ENCODE measurements at regions not wholly inside any gene's neighbourhood (a gene's known extent, or its start where the extent isn't known, plus 50 kb on each side); places are given as distances from the start of the nearest gene placed in this dataset.

DNA sequence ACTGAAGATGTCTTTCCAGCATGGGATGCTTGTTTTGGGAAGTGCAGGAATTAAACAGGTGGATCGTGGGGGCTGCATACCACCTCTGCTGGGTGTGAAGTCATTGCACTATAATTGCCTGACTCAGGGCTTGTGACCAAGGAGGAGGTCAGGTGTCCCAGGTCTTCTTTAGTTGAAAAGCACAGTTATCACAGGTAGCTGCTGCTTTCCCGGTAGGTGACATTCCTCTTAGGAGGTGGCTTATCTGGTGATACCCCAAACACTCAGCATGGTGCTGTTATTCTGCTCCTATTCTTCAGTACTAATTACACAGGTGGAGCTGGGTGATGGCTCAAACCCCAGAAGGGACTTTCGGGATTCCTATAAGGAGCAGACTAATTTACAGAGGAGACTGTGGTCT is 320.3 kb upstream of the PLXNA2 start:
- H3K9ac ChIP-seq (ENCODE audit: low read length): no peak overlapping the region
- no peak overlapping the region for H3K27ac ChIP-seq (ENCODE audit: low read depth, low read length)
- TF ChIP-seq, protein P1, sequence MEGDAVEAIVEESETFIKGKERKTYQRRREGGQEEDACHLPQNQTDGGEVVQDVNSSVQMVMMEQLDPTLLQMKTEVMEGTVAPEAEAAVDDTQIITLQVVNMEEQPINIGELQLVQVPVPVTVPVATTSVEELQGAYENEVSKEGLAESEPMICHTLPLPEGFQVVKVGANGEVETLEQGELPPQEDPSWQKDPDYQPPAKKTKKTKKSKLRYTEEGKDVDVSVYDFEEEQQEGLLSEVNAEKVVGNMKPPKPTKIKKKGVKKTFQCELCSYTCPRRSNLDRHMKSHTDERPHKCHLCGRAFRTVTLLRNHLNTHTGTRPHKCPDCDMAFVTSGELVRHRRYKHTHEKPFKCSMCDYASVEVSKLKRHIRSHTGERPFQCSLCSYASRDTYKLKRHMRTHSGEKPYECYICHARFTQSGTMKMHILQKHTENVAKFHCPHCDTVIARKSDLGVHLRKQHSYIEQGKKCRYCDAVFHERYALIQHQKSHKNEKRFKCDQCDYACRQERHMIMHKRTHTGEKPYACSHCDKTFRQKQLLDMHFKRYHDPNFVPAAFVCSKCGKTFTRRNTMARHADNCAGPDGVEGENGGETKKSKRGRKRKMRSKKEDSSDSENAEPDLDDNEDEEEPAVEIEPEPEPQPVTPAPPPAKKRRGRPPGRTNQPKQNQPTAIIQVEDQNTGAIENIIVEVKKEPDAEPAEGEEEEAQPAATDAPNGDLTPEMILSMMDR (IDR thresholded peaks at IDR 0.05; ENCODE audit: insufficient read depth, low read depth, low read length): no peak
- TF ChIP-seq EZH2 (IDR thresholded peaks at IDR 0.05; ENCODE audit: insufficient read depth, low read length): no peak
- H3K36me3 ChIP-seq (ENCODE audit: insufficient read depth, low read length): no peaks in the 10 kb centered on the region
- no peaks in the 10 kb centered on the region for H3K79me2 ChIP-seq (ENCODE audit: insufficient read depth, low read length)
- peaks cover 18% of the 10 kb centered on the region for H3K27me3 Mint-ChIP-seq (ENCODE audit: low read depth, unreplicated experiment)
- H3K4me3 Mint-ChIP-seq (ENCODE audit: unreplicated experiment): no peak overlapping the region
- H3K4me2 ChIP-seq (ENCODE audit: low read length): no peak overlapping the region
- DNase-seq (ENCODE audit: low read depth): no peak
- H4K20me1 ChIP-seq (ENCODE audit: insufficient read depth, low read length): no peaks in the 10 kb centered on the region
- H3K36me3 Mint-ChIP-seq (ENCODE audit: low read depth, unreplicated experiment): no peaks in the 10 kb centered on the region
- no peak for FAIRE-seq
- peaks cover 4% of the 10 kb centered on the region for H3K9me3 Mint-ChIP-seq (ENCODE audit: unreplicated experiment)
- no peaks in the 10 kb centered on the region for H3K9me3 ChIP-seq (ENCODE audit: insufficient read depth, low read depth, low read length)
- H3K4me1 Mint-ChIP-seq (ENCODE audit: low read depth, unreplicated experiment): peaks cover 22% of the 10 kb centered on the region
- H3K27ac Mint-ChIP-seq (ENCODE audit: unreplicated experiment): no peak overlapping the region
- H3K4me3 ChIP-seq (ENCODE audit: insufficient read depth, low read depth, low read length): no peak overlapping the region
- H3K27me3 ChIP-seq (ENCODE audit: insufficient read depth, low read length): no peaks in the 10 kb centered on the region
- H3K4me1 ChIP-seq (ENCODE audit: insufficient read depth, low read length): no peaks in the 10 kb centered on the region
- no peak overlapping the region for H2AFZ ChIP-seq (ENCODE audit: low read depth, low read length)

DNA sequence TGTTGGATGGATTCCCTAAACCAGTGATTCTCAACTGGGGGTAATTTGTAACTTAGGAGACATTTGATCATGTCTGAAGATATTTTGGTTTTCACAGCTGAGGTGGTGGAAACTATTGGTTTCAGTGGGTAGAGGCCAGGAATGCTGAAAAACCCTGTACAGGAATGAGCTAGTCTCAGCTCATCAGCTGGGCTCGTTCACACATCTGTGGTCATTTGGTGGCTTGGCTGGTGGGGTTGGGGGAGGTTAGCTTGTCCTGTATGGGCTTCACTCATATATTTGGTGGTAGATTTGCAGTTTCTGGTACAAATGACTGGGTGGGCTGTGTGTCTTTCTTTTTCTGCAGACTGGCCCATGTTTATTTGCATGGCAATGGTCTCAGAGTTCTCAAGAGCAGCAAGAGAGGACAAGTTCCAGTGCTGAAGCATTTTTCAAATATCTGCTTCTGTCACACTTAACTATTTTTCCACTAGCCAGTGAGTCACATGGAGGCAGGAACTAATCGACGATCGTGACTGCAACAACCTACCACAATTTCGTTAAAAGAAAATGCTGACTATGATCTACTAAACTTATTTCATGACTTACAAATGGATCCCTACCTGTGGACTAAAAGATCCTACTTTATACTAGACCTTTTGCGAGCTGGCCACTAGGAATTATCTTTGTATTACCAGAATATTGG is 321.7 kb upstream of the PLXNA2 start:
- Histone ChIP-seq H3K27ac (ENCODE audit: low read depth, low read length) (no peak overlapping the region), H4K20me1 (ENCODE audit: insufficient read depth, low read length) (no peaks in the 10 kb centered on the region), H3K9me3 (ENCODE audit: insufficient read depth, low read depth, low read length) (no peaks in the 10 kb centered on the region), H3K4me3 (ENCODE audit: insufficient read depth, low read depth, low read length) (no peak overlapping the region), H3K36me3 (ENCODE audit: insufficient read depth, low read length) (no peaks in the 10 kb centered on the region), H3K27me3 (ENCODE audit: insufficient read depth, low read length) (no peaks in the 10 kb centered on the region), H3K4me1 (ENCODE audit: insufficient read depth, low read length) (no peaks in the 10 kb centered on the region), H3K9ac (ENCODE audit: low read length) (no peak overlapping the region), H3K79me2 (ENCODE audit: insufficient read depth, low read length) (no peaks in the 10 kb centered on the region), H2AFZ (ENCODE audit: low read depth, low read length) (no peak overlapping the region), H3K4me2 (ENCODE audit: low read length) (no peak overlapping the region)
- Mint-ChIP-seq H3K4me3 (ENCODE audit: unreplicated experiment) (no peak overlapping the region), H3K9me3 (ENCODE audit: unreplicated experiment) (peaks cover 9% of the 10 kb centered on the region), H3K27me3 (ENCODE audit: low read depth, unreplicated experiment) (peaks cover 14% of the 10 kb centered on the region), H3K27ac (ENCODE audit: unreplicated experiment) (peak overlapping the region; percentile 41), H3K36me3 (ENCODE audit: low read depth, unreplicated experiment) (no peaks in the 10 kb centered on the region), H3K4me1 (ENCODE audit: low read depth, unreplicated experiment) (peaks cover 22% of the 10 kb centered on the region)
- DNase-seq (ENCODE audit: low read depth) (peak; percentile 4), FAIRE-seq (no peak)
- TF ChIP-seq EZH2 (IDR thresholded peaks at IDR 0.05; ENCODE audit: insufficient read depth, low read length): no peak
- TF ChIP-seq, protein P1 (IDR thresholded peaks at IDR 0.05; ENCODE audit: insufficient read depth, low read depth, low read length): no peak

DNA sequence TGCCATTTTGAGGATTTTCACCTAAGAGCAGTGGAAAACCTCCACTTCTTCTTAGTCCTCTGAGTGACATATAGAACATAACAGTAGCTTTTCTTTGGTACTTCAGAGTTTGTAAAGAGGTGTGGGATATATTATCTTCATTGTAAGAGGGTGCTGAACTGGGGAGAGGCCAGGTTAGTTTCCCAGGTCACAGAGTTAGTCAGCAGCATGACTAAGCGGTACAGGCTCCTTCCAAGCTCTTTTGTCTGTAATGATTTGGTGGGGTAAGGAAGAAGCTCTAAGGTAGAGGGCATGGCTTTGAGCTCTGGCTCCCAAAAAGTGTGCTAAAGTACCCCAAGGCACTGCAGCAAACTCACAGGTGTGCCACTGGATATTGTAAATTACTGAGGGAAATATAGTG is 325.0 kb upstream of the PLXNA2 start:
- no peaks in the 10 kb centered on the region for H4K20me1 ChIP-seq (ENCODE audit: insufficient read depth, low read length)
- no peaks in the 10 kb centered on the region for H3K4me1 ChIP-seq (ENCODE audit: insufficient read depth, low read length)
- no peak overlapping the region for H2AFZ ChIP-seq (ENCODE audit: low read depth, low read length)
- no peak overlapping the region for H3K4me2 ChIP-seq (ENCODE audit: low read length)
- no peaks in the 10 kb centered on the region for H3K27me3 ChIP-seq (ENCODE audit: insufficient read depth, low read length)
- DNase-seq (ENCODE audit: low read depth) (no peak), FAIRE-seq (no peak)
- H3K36me3 ChIP-seq (ENCODE audit: insufficient read depth, low read length): no peaks in the 10 kb centered on the region
- Mint-ChIP-seq H3K27ac (ENCODE audit: unreplicated experiment) (no peak overlapping the region), H3K36me3 (ENCODE audit: low read depth, unreplicated experiment) (no peaks in the 10 kb centered on the region), H3K9me3 (ENCODE audit: unreplicated experiment) (peaks cover 6% of the 10 kb centered on the region), H3K4me1 (ENCODE audit: low read depth, unreplicated experiment) (peaks cover 22% of the 10 kb centered on the region), H3K27me3 (ENCODE audit: low read depth, unreplicated experiment) (peaks cover 6% of the 10 kb centered on the region), H3K4me3 (ENCODE audit: unreplicated experiment) (no peak overlapping the region)
- TF ChIP-seq EZH2 (IDR thresholded peaks at IDR 0.05; ENCODE audit: insufficient read depth, low read length): no peak
- TF ChIP-seq, protein P1 (IDR thresholded peaks at IDR 0.05; ENCODE audit: insufficient read depth, low read depth, low read length): no peak
- no peaks in the 10 kb centered on the region for H3K79me2 ChIP-seq (ENCODE audit: insufficient read depth, low read length)
- no peak overlapping the region for H3K27ac ChIP-seq (ENCODE audit: low read depth, low read length)
- H3K9ac ChIP-seq (ENCODE audit: low read length): no peak overlapping the region
- H3K4me3 ChIP-seq (ENCODE audit: insufficient read depth, low read depth, low read length): no peak overlapping the region
- H3K9me3 ChIP-seq (ENCODE audit: insufficient read depth, low read depth, low read length): no peaks in the 10 kb centered on the region
